ENCODE measurements at regions not wholly inside any gene's neighbourhood (a gene's known extent, or its start where the extent isn't known, plus 50 kb on each side); places are given as distances from the start of the nearest gene placed in this dataset.

GRCh38 chr1:87785386-87785785 lies 456.7 kb downstream of the LMO4 start:
- no peak overlapping the region for H3K4me3 Mint-ChIP-seq
- ChIA-PET CTCF (no interaction called here), POLR2A (no interaction called here)

GRCh38 chr1:87786229-87786628 lies 457.5 kb downstream of the LMO4 start:
- ChIA-PET POLR2A (no interaction called here), CTCF (no interaction called here)
- no peak overlapping the region for H3K4me3 Mint-ChIP-seq
- DNase-seq (no peak), ATAC-seq (no peak)
- intact Hi-C loops (cut with micrococcal nuclease) = no loop called here
- H3K4me1 Mint-ChIP-seq (ENCODE audit: low read depth) = no peaks in the 10 kb centered on the region
- peaks cover 3% of the 10 kb centered on the region for H3K27me3 Mint-ChIP-seq
- no peak overlapping the region for H3K27ac Mint-ChIP-seq
- no peaks in the 10 kb centered on the region for H3K36me3 Mint-ChIP-seq (ENCODE audit: low read depth)
- TF ChIP-seq, protein P1, sequence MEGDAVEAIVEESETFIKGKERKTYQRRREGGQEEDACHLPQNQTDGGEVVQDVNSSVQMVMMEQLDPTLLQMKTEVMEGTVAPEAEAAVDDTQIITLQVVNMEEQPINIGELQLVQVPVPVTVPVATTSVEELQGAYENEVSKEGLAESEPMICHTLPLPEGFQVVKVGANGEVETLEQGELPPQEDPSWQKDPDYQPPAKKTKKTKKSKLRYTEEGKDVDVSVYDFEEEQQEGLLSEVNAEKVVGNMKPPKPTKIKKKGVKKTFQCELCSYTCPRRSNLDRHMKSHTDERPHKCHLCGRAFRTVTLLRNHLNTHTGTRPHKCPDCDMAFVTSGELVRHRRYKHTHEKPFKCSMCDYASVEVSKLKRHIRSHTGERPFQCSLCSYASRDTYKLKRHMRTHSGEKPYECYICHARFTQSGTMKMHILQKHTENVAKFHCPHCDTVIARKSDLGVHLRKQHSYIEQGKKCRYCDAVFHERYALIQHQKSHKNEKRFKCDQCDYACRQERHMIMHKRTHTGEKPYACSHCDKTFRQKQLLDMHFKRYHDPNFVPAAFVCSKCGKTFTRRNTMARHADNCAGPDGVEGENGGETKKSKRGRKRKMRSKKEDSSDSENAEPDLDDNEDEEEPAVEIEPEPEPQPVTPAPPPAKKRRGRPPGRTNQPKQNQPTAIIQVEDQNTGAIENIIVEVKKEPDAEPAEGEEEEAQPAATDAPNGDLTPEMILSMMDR (IDR thresholded peaks at IDR 0.05) = no peak
- H3K9me3 Mint-ChIP-seq = no peaks in the 10 kb centered on the region

More at GRCh38 chr1:87785386-87785785, 456.7 kb downstream of the LMO4 start:
- Mint-ChIP-seq H3K36me3 (ENCODE audit: low read depth) (no peaks in the 10 kb centered on the region), H3K27ac (no peak overlapping the region), H3K4me1 (ENCODE audit: low read depth) (no peaks in the 10 kb centered on the region), H3K9me3 (no peaks in the 10 kb centered on the region), H3K27me3 (peaks cover 3% of the 10 kb centered on the region)
- intact Hi-C loops (cut with micrococcal nuclease) = no loop called here
- ATAC-seq (no peak), DNase-seq (no peak)
- TF ChIP-seq, protein P1 (IDR thresholded peaks at IDR 0.05) = no peak

DNA sequence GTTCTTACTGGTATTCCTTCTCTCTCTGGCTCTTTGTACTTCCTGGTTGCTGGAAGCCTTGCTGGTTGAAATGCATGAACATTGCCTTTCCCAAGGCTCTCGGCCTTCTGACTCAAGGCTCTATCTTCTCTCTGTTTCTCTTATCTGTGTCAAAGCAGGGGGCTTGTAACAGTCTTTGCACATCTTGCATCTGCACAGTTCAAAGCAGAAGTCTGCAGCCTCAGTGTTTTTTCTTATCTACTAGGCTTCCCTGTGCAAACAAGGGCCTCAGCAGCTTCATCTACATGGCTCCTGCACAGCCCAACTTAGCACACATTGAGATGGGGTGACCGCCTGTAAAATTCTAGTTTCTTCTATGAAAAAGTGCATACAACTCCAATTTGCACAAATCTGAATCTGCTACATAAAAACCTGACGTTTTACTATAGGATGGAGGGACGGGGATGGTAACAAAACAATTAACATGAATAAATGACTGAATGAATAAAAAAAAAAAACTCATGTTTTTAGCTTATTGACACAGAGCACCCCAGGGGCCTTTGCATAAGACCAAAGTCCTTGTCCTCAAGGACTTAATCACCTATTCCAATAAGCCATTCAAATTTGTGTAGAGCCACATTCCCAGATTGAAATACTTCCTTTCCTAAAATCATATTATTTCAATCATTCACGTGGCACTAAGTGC lies 458.3 kb downstream of the LMO4 start:
- Mint-ChIP-seq H3K36me3 (ENCODE audit: low read depth) (no peaks in the 10 kb centered on the region), H3K4me1 (ENCODE audit: low read depth) (no peaks in the 10 kb centered on the region), H3K4me3 (no peak overlapping the region), H3K9me3 (no peaks in the 10 kb centered on the region), H3K27ac (no peak overlapping the region), H3K27me3 (peaks cover 3% of the 10 kb centered on the region)
- DNase-seq (no peak), ATAC-seq (no peak)
- TF ChIP-seq, protein P1 (IDR thresholded peaks at IDR 0.05) = no peak
- ChIA-PET CTCF (no interaction called here), POLR2A (no interaction called here)
- intact Hi-C loops (cut with micrococcal nuclease) = no loop called here

DNA sequence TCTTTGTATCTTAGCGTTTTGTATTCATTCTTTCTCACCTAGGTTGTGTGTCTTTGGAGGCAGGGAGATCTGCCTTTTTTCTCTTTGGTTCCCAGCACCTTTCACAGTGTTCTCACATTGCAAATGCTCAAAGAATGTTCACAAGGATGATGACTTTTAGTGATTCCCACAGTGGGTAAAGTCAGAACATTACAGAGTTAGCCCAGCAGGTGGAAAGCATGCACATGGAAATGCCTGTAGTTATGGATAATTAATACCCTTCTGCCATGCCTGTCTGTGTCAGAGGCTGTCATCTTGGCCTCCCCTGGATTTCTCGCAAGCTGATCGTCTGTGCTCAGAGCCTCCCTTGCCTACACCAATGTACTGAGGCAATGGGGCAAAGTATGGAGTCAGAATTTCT lies 458.9 kb downstream of the LMO4 start:
- ChIA-PET CTCF (no interaction called here), POLR2A (no interaction called here)
- peaks cover 3% of the 10 kb centered on the region for H3K27me3 Mint-ChIP-seq
- no peaks in the 10 kb centered on the region for H3K36me3 Mint-ChIP-seq (ENCODE audit: low read depth)
- ATAC-seq (no peak), DNase-seq (no peak)
- no peak overlapping the region for H3K4me3 Mint-ChIP-seq
- H3K9me3 Mint-ChIP-seq = no peaks in the 10 kb centered on the region
- no peaks in the 10 kb centered on the region for H3K4me1 Mint-ChIP-seq (ENCODE audit: low read depth)
- H3K27ac Mint-ChIP-seq = no peak overlapping the region
- intact Hi-C loops (cut with micrococcal nuclease) = no loop called here
- TF ChIP-seq, protein P1 (IDR thresholded peaks at IDR 0.05) = no peak

DNA sequence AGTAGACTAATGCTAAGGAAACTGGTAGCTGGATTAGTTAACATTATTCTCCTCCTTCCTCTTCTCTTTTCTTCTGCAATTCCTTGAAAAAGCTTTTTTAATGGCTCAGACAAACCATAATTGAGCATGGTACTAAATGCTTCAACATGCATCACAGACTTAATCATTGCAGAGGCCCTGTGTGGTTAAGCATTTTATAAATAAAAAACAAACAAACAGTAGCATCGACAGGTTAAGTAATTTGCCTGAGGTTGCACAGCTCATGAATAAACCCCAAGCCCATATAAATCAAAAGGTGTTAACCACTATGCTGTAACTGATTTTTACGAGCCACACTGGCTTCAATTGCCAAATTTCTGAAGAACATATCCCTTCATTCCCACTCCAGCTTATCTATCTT lies 462.1 kb downstream of the LMO4 start:
- no peak for DNase-seq
- no peak overlapping the region for H3K27ac Mint-ChIP-seq
- H3K9me3 Mint-ChIP-seq = no peaks in the 10 kb centered on the region
- H3K4me3 Mint-ChIP-seq = no peak overlapping the region
- no peak for ATAC-seq
- H3K27me3 Mint-ChIP-seq = no peaks in the 10 kb centered on the region
- intact Hi-C loops (cut with micrococcal nuclease) = no loop called here
- H3K36me3 Mint-ChIP-seq (ENCODE audit: low read depth) = no peaks in the 10 kb centered on the region
- H3K4me1 Mint-ChIP-seq (ENCODE audit: low read depth) = no peaks in the 10 kb centered on the region
- ChIA-PET POLR2A (no interaction called here), CTCF (no interaction called here)
- TF ChIP-seq, protein P1 (IDR thresholded peaks at IDR 0.05) = no peak

Data from activated CD8-positive, alpha-beta T cell treated with anti-CD3 and anti-CD28 coated beads for 36 hours (primary cell).